Daoy (cell line): ENCODE measurements at regions not wholly inside any gene's neighbourhood (a gene's known extent, or its start where the extent isn't known, plus 50 kb on each side); places are given as distances from the start of the nearest gene placed in this dataset.

Source experiments
- DNase-seq: peaks from one replicate; pipeline ENCODE4 v3.0.0-alpha.2; 2015; ENCODE audit warnings: low read depth

DNA sequence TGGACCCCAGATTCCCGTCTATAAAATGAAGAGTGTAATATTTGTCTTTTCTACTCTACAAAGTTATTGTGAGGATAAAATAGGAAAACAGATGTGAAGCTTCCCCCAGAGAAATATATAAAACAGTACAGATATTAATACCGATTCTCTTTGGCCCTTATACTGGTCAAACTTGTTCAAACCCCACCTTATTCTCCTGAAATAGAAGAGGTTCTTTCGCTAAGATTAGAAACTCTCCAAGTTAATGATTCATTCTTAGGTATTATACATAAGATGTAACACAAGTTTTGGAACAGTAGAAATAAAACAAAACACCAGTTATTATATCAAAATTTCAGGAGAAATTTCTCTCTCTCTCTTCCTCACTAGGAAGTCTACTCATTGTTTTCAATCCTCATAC, 852.4 kb upstream of the ADAMTS5 start:
- no peak for DNase-seq

DNA sequence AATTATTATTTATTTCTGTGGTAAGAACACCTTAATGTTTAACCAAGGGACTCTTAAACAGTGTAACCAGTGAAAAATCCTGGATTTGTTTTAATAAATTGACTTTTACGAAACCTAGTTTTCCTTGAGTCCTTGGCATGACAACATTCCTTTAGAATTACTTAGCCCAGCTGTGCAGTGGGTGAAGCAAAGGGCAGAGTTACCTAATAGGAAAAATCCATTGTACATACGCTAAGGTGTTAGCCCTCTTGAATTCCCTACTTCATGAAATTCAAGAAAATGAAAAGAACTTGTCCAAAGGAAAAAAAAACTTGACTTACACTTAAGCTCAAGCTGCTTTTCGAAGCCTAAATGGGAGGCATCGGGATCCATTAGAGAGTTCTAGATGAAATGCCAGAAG, 852.0 kb upstream of the ADAMTS5 start:
- no peak for DNase-seq

DNA sequence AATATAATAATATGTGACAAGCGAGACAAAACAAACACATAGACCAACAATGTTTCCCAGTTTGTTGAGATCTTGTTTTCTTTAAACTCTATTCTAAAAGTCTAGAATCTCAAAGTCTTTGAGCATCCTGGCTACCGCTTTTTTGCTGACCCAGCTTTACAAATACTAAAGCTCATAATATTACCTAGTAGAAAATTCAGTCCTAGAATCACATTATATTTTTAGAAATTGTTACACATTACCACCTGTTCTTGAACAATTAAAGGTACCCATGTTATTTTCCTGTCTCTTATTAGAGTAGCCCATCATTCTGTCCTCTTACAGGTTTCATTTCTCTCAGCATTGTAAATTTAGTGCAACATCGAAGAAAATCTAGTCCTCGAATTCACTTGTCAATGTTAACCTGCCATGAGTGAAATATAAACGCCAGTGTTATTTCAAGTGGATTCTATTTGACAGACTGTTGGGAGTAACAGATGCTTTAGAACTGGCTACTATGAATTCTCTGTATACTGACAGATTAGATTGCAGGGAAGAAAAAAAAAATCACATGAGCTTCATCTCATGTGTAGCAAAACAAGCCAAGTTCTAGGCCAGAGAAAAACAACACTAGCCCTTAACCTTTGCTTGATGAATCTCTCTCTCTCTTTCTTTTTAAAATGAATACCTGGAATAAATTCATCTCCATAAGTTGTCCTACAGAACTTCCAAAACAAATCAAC, 851.2 kb upstream of the ADAMTS5 start:
- DNase-seq = no peak

DNA sequence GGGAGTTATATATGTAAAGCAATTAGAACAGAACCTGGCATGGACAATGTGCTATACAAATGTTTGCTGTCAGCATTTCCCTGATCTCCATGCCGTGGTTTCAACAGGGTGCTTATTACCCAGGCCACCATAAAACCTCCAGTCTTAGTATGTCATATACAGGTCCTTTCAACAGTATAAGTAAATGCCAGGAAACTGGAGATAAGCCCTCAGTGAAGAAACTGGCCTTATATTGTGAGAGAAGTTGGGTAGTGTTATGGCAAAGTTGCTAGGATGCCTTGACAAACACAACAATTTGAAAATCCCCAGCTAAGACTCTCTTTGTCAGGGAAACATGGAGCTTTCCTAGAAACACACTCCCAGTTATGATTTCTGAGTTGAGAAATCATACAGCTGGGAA, 850.2 kb upstream of the ADAMTS5 start:
- DNase-seq = no peak

DNA sequence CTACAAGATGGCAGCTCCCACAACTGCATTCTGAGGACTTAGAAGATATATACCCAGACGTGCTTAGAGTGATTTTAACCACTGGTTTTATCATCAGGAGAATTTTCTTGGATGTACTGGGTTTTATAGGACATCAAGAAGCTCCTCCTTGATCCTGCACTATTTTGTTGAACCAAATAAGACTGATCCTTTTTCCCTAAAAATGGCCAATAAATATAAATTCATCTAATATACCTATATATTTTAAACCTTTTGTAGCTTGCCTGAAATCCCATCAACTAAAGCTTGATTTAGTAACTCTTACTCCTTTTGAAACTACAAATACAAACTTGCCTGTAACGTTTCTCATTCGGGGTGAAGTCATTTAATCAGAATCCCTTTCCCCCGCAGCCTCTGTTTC, 849.4 kb upstream of the ADAMTS5 start:
- no peak for DNase-seq

DNA sequence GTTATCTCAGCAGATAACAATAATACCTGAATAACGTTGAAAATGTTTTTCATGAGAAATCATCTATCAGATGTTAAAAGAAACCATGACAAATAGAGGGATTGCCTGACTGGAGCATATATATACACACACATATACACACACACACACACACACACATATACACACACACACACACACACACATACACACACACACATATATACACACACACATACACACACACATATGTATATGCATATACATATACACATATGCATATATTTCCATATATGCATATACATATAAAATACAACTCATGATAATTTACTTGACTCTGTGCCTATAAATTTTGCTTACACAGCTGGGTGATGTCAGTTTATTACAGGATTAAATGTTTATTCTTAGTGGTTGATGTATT, 847.3 kb upstream of the ADAMTS5 start:
- no peak for DNase-seq

DNA sequence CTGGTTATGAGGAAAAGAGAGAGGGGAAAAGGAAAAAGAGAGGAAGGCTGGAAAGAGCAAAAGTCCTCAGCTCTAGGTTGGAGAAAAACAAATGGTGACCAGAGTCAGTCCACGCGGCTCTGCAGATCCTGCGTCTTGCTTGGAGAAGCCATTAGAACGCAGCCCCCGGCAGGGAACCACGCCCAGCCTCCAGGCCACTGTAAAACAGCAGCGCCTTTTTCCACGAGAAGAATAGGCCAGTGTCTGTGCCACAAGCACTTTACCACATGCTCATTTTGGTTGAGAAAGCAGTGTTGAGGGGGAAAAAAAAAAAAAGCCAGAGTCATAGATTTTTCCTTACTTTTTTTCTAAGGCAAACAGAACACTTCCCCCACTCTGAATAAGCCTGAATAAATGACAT, 846.9 kb upstream of the ADAMTS5 start:
- DNase-seq = no peak

DNA sequence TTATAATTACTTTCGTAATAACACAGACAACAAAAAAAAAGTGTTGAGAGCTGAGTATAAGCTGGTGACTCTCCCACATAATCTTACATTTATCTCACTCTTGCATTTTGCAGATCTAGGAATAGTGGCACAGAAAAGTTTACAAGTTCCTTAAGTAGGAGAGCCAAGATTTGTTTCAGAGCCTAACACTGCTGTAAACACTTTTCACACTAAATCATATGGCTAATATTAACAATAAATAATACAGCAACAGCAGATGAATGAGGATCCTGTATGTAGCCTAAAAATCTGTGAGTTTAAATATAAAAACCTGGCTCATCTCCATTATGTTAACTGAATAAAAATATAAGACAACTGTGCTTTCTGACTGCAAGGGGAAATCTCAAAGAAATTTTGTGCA, 846.5 kb upstream of the ADAMTS5 start:
- DNase-seq = no peak

DNA sequence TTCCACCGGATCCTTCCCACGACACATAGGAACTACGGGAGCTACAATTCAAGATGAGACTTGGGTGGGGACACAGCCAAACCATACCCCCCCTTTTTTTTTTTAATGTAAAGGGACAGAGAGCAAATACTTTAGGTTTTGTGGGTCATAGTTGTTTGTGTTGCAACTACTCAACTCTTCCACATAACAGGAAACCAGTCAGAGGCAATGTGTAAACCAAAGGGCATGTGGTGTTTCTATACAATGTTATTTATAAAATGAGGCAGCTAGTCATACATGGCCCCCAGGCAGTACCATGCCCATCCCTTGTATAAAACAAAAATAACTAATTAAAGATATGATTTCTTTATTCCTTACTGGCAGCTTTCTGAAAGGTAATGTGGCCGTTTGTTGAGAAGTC, 845.4 kb upstream of the ADAMTS5 start:
- no peak for DNase-seq

DNA sequence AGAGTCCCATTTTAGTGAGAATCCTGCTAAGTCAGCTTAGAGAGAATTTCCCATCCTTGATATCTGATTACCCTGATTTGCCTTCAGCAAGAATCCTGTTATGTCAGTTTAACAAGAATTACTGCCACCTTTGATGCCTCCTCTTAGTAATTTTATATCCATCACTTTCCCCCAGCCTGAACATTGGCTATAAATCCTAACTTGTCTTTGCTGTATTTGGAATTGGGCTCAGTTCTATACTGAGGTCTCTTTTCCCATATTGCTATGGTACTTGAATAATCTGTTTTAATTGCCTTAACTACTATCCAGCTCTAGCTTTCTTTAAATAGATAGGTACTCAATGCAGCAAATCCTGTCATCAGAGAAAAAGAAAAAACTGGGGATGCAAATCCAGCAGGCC, 842.0 kb upstream of the ADAMTS5 start:
- no peak for DNase-seq

DNA sequence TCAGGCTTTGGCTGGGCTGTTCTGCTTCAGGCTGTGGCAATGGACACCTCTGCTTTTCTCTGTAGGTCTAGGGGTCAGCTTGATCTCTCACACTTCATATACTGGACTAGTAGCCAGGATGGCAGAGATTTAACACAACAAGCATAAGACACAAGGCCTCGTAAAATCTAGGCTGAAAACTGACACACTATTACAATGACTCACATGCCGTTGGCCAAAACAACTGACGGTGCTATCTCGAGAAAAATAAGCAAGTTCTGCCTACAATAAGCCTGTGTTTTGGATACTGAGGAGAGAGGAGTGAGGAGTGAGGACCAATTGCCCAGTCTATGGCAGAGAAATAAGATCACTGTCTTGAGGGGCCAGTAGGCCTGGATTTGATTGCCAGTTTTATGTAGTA, 840.7 kb upstream of the ADAMTS5 start:
- DNase-seq = peak; percentile 19

DNA sequence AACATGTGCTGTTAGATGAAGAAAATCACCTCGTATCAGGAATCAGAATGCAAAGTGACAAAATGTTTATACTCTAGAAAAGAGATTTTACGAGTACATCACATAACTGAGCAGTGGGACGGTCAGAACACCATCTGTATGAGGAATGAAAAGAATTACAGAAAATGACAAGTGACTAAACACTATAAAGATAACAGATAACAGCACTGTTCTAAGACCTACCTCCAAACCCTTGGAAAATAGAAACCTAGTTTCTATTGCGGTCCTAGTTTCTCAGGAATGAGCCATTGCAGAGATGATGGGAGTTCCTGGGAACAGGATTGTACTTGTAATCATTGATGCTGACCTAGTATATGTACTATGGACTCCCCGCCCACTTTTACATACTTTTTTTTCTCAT, 839.4 kb upstream of the ADAMTS5 start:
- no peak for DNase-seq

DNA sequence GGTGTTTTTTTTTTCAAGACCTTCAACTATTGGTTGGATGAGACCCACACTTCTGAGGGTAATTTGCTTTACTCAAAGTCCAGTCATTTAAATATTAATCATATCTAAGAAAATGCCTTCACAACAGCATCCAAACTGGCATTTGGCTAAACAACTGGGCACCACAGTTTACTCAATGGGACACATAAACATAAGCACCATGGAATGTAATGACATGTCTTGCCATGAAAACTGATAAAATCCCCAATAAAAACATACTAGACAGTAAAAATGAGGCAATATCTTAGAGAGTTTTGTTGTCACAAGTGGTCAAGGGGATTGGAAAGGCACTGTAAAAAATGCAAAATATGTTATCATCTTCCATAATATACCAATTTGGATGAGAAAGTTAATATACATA, 838.8 kb upstream of the ADAMTS5 start:
- DNase-seq = no peak

DNA sequence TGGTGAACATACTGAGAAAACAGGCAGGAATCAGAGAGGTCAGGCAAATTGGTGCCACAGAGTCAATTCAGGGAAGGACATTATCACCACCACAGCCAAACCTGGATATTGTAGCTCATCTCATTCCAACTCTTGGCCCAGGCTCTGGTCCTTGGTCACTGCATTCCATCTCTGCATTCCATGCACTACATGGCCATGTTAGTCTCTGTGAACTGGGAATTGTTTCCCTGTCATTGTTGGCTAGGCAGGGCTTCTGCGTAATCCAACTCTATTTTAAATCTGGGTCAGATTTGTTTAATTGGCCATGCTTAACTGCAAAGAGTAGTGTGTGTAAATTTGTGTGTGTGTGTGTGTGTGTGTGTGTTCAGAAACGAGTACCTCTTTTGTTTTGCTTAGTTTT, 837.6 kb upstream of the ADAMTS5 start:
- DNase-seq = no peak

DNA sequence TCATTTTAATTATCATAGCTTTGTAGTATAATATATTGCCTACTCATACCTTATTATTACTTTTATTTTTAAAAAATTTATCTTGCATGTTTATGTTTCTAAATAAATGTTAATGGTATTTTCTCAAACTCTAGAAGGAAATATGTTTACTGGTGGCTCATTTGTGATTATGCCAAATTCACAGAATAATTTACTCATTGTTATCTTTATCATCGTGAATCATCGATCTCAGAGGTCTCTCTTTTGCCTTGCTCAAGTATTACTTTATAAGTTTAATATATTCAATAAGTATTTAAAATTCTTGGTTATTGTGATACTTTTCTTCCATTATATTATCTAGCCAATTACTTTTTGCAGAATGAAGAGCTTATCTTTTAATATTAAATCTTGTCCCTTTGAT, 836.7 kb upstream of the ADAMTS5 start:
- DNase-seq = no peak

DNA sequence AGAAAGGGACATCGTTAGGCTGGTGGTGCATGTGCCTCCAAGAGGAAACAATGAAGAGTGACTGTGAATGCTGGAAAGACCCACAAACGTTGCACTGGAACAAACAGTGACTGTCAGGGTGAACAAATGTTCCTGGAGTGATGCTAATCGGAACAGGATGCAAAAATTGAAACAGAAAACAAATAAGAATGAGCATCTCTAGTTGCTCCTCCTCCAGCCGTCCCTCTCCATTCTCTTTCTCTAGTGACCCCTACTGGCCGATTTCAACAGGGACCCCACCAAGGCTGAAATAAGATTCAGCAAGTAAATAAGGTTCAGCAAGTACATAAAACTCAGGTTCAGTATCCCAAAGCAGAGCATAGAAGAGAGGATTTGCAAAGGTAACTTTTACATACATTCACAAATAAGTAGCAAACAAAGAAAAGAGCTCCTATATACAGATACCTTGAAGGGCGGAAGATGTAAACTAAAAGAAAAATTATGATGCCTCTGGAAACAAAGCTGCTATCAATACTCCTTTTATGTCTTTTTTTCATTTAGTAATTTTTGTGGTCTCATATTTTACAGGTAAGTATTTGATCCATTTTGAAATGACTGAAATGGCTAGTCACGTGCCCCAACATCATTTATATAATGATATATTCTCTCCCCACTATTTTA, 836.1 kb upstream of the ADAMTS5 start:
- peak; percentile 37 for DNase-seq

DNA sequence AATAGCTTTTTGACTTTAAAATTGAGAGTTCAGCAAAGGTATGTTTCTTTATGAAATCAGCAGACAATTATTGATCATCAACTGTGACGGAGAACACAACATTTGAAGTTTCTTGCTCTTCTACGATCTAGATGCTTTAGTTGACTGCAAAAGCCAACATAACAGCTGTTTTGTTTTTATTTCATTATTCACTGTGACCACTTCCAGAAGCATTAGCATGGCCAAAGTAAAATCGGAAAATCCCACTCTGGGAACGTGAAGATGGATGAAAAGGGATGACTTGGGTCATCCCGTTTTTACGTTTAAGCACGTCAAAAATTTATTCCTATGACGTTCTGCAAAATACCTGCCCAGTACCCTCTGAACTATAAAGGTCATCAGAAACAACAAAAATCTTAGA, 833.0 kb upstream of the ADAMTS5 start:
- no peak for DNase-seq

DNA sequence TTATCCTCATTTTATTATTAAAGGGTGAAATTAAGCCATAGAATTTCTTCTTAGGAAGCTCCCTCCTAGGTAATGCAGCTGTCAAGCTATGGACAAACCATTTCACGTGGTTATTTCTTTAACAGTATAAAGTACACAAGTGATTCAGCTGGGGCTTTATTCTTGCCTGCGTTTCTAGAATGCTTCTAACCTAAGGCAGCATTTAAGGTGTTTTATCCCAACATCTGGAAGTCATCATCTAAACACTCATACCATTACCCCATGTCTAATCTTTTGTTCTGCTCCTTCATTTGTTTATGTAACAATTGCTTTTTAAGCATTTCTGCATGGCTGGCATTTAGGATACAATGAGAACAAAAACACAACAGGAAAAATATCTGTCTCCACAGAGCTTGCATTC, 829.2 kb upstream of the ADAMTS5 start:
- peak; percentile 15 for DNase-seq

DNA sequence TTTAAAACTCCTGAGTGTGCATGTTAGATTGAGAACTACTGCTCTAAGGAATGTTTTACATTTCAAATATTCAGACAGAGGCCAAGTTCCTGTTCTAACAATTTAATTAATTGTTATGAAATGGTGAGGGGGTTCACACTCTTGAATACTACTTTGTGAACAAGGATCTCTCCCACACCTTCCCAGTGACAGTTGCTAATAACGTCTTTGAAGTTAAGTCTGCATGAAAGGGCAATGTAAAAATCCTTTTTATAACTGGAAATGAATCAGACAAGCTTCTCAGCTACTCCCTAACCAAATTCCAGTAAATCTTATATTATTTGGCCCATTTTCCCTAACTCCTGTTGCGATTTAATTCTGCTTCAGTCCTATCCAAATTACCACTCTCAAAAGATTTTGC, 828.5 kb upstream of the ADAMTS5 start:
- no peak for DNase-seq

DNA sequence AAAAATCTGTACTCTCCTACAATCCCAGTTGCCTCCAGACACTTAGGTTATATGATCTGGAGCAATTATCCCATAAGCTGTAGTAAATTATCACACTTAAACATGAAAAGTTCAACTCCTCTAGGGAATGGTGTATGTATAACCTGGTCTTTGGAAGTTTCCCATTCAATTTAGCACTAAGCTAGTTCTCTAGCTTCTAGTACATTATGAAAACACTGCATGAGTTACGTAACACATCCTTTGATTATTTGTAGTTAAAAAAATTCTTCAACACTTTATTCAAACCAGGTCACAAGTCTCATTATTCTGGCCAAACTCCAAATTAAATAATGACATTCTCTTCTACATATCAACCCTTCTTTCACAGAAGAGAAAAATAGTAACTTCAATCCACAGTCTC, 827.0 kb upstream of the ADAMTS5 start:
- DNase-seq = no peak

DNA sequence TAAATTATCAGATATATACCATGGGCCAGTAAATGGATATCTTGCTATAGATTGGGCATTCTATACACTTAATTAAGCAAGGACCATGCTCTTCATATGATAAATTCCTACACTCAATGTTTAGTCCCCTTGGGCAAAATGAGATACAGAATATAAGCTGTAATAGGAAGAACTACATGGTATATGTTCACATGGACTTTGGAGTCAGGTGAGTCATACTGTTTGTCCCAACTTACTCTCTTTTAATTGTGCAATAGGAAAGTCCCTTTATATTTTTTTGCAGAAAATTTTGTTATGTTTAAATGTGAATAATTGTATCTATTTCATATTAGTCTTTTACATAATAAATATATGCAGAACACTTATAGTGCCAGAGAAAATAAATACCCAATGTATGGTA, 820.2 kb upstream of the ADAMTS5 start:
- no peak for DNase-seq

DNA sequence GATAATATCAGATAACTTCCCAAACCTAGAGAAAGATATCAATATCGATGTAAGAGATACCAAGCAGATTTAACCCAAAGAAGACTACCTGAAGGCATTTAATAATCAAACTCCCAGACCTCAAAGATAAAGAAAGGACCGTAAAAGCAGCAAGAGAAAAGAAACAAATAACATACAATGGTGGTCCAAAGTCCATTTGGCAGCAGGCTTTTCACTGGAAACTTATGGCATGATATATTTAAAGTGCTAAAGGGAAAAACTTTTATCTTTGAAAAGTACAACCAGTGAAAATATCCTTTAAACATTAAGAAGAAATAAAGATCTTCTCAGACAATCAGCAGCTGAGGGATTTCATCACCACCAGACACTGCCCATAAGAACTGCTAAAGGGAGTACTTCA, 812.7 kb upstream of the ADAMTS5 start:
- DNase-seq = no peak

DNA sequence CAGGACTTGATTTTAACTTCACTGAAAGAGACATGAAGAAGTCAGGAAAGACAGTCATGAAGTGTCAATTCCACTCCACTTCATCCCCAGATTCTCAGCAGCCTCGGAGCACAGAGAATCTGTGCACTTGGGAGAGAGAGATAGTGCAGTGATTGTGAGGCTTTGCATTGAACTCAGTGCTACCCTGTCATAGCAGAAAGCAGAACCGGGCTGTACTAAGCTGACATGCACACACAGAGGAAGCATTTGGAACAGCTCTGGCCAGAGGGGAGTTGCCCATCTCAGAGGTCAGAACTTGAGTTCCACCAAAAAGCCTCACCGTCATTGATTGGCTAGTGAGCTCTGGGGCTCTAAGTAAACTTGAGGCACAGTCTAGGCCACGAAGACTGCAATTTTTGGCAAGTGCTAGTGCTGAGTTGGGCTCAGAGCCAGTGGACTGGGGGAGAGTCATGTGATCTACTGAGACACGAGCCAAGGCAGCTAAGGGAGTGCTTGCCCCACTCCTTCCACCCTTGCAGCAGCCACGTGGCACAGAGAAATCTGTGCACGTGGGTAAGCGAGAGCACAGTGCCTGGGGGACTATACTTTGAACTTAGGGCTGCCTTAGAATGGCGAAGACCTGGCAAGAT, 810.2 kb upstream of the ADAMTS5 start:
- DNase-seq = no peak

DNA sequence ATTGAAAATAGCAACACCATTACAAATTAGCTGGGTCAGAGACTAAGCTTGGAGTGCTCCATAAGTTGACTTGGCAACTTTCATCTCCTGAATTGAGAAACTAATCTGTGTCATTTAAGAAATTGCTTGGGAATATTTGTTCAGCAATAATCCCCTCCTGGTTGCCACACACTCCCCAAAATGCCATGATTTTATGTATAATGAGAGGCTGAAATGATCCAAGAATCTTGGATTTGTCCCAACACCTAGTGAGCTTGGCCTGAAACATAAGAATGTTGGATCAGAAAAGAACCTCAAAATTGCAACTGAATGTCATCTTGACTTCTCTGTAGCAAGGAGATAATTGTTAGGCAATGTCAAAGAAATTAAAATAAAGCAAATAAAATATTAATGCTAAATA, 805.9 kb upstream of the ADAMTS5 start:
- no peak for DNase-seq
